CD4-positive, alpha-beta T cell treated with Interleukin-12 subunit alpha and Interleukin-12 subunit beta, for 1 hour (primary cell): ENCODE measurements at regions not wholly inside any gene's neighbourhood (a gene's known extent, or its start where the extent isn't known, plus 50 kb on each side); places are given as distances from the start of the nearest gene placed in this dataset.
"Not testable (repeated sequence)": the region's sequence is repeated elsewhere in the genome, so short reads cannot be mapped to it uniquely, and the experiment has no call there.

Experiments used
- DNase-seq: peaks from one replicate; pipeline ENCODE4 v3.0.0-alpha.2; 2020

GRCh38 chr2:89325894-89326293, 634.4 kb downstream of the RPIA start:
- DNase-seq: not testable (repeated sequence)

DNA sequence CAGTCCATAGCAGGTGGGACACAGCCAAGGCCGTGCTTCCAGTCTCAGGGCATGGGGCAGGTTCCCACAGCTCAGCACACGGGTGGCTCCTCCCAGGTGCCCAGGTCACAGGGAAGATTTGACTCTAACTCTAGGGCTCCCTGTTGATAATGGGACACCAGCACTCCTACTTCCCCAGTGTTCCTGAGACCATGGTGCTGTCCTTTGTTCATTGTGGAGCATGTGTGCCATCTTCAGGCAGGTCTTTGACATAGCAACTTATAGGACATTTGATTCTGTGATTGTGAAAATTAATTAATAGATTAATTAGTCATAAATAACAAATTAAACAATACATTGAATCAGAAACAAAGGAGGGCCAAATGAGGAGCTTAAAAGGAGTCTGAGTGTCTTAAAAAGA, 635.0 kb downstream of the RPIA start:
- not testable (repeated sequence) for DNase-seq

DNA sequence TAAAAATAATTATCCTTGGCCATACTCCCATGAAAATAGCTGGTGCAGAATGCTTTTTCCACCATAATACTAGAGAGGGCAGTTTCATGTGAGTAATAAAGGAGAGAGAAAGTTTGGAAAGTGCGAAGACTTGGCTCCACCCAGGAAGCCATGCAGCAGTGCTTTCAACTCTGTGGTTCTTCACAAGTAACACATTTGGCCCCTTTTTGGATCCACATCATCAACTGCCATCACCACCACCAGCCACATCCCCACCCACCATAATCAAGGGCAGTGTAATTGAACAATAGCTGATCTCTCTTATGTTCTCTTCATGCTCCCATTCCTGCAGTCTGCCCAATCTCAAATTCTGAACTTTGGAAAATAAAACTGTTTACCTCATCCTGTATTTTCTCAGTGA, 637.3 kb downstream of the RPIA start:
- DNase-seq: not testable (repeated sequence)
